ENCODE measurements at regions not wholly inside any gene's neighbourhood (a gene's known extent, or its start where the extent isn't known, plus 50 kb on each side); places are given as distances from the start of the nearest gene placed in this dataset.

DNA sequence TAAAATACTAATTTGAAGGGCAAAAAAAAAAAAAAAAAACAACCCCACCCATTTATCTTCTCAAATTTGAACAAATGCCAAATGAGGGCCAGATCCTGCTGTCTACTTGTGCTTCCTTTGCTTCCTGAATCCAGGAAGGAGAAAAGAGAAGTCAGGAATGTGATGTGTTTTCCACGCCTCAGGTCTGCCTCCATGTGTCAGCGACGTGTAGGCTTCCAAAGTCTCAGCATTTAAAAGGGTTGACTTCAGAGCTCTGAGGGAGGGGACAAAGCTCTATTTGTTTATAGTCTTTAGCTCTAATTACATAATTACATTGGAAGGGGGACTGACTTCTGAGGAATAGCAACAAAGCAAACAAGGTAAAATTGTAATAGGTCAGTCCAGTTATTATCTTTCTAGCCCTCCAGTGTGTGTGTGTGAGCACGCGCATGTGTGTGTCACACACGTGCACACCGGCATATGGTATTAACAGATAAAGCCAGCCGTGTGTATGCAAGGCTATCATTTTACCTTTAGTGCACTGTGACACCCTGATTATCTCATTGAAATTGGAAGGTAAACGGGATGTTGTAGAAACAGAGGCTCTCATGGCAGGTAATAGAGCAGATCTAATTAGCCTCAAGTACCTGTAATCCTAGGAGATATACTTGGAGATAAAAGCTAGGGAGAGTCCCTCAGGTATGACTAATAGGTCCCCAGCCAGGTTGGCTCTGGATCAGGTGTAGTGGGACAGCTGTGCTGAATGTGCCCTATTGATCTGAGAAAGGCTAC is 911.4 kb upstream of the ZEB2 start:
- no peak for ATAC-seq
- Histone ChIP-seq H3K27ac (no peak overlapping the region), H3K4me3 (no peak overlapping the region), H3K9me3 (no peaks in the 10 kb centered on the region), H3K4me1 (no peaks in the 10 kb centered on the region), H3K36me3 (no peaks in the 10 kb centered on the region), H3K27me3 (no peaks in the 10 kb centered on the region)
- TF ChIP-seq, protein P1, sequence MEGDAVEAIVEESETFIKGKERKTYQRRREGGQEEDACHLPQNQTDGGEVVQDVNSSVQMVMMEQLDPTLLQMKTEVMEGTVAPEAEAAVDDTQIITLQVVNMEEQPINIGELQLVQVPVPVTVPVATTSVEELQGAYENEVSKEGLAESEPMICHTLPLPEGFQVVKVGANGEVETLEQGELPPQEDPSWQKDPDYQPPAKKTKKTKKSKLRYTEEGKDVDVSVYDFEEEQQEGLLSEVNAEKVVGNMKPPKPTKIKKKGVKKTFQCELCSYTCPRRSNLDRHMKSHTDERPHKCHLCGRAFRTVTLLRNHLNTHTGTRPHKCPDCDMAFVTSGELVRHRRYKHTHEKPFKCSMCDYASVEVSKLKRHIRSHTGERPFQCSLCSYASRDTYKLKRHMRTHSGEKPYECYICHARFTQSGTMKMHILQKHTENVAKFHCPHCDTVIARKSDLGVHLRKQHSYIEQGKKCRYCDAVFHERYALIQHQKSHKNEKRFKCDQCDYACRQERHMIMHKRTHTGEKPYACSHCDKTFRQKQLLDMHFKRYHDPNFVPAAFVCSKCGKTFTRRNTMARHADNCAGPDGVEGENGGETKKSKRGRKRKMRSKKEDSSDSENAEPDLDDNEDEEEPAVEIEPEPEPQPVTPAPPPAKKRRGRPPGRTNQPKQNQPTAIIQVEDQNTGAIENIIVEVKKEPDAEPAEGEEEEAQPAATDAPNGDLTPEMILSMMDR (IDR thresholded peaks at IDR 0.05) = no peak
- intact Hi-C loops (cut with DNase I) = no loop called here
- no peak for DNase-seq

DNA sequence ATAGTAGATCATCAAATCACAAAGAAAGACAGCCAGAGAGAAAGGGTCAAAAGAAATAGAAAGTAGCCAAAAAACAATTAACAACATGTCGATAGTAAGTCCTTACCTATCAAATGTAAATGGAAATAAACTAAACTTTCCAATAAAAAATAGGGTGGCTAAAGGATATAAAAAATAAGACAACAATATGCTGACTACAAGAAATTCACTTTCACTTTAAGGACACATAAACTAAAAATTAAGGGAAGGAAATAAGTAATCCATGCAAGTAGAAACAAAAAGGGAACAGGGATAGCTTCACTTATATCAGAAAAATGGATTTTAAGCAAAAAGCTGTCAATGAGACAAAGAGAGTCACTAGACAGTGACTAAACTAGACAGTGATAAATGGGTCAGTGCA is 903.9 kb upstream of the ZEB2 start:
- TF ChIP-seq, protein P1 (IDR thresholded peaks at IDR 0.05) = no peak
- no peak overlapping the region for H3K27ac ChIP-seq
- no peak for DNase-seq
- ATAC-seq = no peak
- H3K27me3 ChIP-seq = no peaks in the 10 kb centered on the region
- peaks cover 9% of the 10 kb centered on the region for H3K9me3 ChIP-seq
- no peaks in the 10 kb centered on the region for H3K36me3 ChIP-seq
- intact Hi-C loops (cut with DNase I) = no loop called here
- no peaks in the 10 kb centered on the region for H3K4me1 ChIP-seq
- no peak overlapping the region for H3K4me3 ChIP-seq

DNA sequence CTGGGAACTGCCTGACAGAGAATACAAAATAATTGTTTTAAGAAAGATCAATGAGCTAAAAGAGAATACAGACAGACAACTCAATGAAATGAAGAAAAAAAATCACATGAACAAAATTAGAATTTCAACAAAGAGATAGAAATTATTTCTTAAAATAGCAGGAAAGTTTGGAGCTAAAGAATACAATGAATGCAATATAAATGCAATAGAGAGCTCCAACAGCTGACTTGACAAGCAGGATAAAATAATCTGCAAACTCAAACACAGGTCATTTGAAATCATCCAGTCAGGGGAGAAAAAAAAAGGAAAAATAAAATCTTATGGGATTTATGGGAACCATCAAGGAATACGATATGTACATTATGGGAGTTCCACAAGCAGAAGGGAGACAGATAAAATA is 902.7 kb upstream of the ZEB2 start:
- no peak for ATAC-seq
- intact Hi-C loops (cut with DNase I) = no loop called here
- H3K9me3 ChIP-seq = peaks cover 9% of the 10 kb centered on the region
- DNase-seq = no peak
- TF ChIP-seq, protein P1 (IDR thresholded peaks at IDR 0.05) = no peak
- H3K36me3 ChIP-seq = no peaks in the 10 kb centered on the region
- H3K4me3 ChIP-seq = no peak overlapping the region
- no peaks in the 10 kb centered on the region for H3K27me3 ChIP-seq
- no peaks in the 10 kb centered on the region for H3K4me1 ChIP-seq
- no peak overlapping the region for H3K27ac ChIP-seq

DNA sequence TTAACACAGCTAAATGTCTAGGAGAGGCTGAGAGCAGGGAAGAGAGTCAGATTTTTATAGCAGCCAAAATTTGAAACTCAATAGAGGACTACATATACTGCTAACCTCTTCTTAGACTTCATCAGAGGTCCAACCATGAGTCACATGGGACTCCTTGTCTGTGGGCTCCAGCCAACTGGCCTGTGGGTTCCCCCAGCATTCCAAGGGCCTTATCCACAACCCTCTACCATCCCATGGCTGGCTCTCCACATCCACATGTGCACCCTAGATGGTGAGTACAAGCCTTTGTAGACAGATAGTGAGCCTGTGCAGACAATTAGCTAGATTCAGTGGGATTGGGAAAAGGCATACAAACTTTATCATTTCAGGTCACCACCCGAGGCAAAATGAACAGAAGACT is 901.9 kb upstream of the ZEB2 start:
- TF ChIP-seq, protein P1 (IDR thresholded peaks at IDR 0.05) = no peak
- H3K4me1 ChIP-seq = no peaks in the 10 kb centered on the region
- no peaks in the 10 kb centered on the region for H3K36me3 ChIP-seq
- intact Hi-C loops (cut with DNase I) = no loop called here
- DNase-seq (no peak), ATAC-seq (no peak)
- no peaks in the 10 kb centered on the region for H3K27me3 ChIP-seq
- no peak overlapping the region for H3K27ac ChIP-seq
- H3K4me3 ChIP-seq = no peak overlapping the region
- peaks cover 9% of the 10 kb centered on the region for H3K9me3 ChIP-seq

DNA sequence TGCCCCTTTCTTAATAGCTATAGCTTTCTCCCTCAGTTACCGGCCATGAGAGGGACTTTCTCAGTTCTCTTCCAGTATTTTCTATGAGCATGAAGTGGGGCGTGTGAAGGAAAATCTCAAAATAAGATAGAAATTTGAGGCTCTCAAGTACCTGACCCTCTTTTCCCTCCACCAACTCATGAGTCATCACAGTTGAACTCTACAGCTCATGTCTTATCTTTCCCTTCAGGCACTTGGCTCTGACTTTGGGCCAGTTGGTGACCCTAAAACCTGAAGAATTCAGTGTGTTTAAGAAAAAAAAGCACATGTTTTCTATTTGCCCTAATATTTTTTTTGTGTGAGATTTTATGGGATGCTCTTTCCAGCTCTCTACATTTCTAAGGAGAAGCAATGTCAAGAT is 896.7 kb upstream of the ZEB2 start:
- DNase-seq = no peak
- H3K27me3 ChIP-seq = no peaks in the 10 kb centered on the region
- no peaks in the 10 kb centered on the region for H3K4me1 ChIP-seq
- TF ChIP-seq, protein P1 (IDR thresholded peaks at IDR 0.05) = no peak
- no peak overlapping the region for H3K27ac ChIP-seq
- H3K36me3 ChIP-seq = no peaks in the 10 kb centered on the region
- H3K9me3 ChIP-seq = no peaks in the 10 kb centered on the region
- intact Hi-C loops (cut with DNase I) = no loop called here
- H3K4me3 ChIP-seq = no peak overlapping the region
- ATAC-seq = no peak

DNA sequence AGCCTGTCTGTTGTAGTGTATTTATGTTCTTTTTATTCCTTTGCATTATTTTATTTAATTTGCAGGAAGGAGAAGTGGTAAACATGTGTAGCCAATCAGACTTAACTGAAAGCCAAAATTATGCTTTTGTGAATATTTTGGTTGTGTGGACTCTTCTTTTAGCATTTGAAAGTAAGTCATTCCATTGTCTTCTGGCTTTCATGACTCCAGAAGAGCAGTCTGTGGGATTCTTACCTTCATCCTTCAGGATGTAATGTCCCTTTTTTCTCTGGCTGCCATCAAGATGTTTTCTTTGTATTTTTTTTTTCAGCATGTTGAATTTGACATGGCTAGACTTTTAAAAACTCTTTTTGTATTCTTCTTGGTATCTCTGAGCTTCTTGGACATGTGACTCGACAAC is 895.2 kb upstream of the ZEB2 start:
- Histone ChIP-seq H3K36me3 (no peaks in the 10 kb centered on the region), H3K4me3 (no peak overlapping the region), H3K9me3 (no peaks in the 10 kb centered on the region), H3K27ac (no peak overlapping the region), H3K27me3 (no peaks in the 10 kb centered on the region), H3K4me1 (no peaks in the 10 kb centered on the region)
- TF ChIP-seq, protein P1 (IDR thresholded peaks at IDR 0.05) = no peak
- ATAC-seq (no peak), DNase-seq (no peak)
- intact Hi-C loops (cut with DNase I) = no loop called here
